HG02885 (cell line): ENCODE measurements at regions not wholly inside any gene's neighbourhood (a gene's known extent, or its start where the extent isn't known, plus 50 kb on each side); places are given as distances from the start of the nearest gene placed in this dataset.

Experiments
- ATAC-seq: cut with Tn5 transposase; IDR thresholded peaks from one replicate; pipeline ENCODE4 v1.9.1; 2021; ENCODE audit warnings: mild to moderate bottlenecking; ENCODE audit not compliant: unreplicated experiment, poor library complexity

DNA sequence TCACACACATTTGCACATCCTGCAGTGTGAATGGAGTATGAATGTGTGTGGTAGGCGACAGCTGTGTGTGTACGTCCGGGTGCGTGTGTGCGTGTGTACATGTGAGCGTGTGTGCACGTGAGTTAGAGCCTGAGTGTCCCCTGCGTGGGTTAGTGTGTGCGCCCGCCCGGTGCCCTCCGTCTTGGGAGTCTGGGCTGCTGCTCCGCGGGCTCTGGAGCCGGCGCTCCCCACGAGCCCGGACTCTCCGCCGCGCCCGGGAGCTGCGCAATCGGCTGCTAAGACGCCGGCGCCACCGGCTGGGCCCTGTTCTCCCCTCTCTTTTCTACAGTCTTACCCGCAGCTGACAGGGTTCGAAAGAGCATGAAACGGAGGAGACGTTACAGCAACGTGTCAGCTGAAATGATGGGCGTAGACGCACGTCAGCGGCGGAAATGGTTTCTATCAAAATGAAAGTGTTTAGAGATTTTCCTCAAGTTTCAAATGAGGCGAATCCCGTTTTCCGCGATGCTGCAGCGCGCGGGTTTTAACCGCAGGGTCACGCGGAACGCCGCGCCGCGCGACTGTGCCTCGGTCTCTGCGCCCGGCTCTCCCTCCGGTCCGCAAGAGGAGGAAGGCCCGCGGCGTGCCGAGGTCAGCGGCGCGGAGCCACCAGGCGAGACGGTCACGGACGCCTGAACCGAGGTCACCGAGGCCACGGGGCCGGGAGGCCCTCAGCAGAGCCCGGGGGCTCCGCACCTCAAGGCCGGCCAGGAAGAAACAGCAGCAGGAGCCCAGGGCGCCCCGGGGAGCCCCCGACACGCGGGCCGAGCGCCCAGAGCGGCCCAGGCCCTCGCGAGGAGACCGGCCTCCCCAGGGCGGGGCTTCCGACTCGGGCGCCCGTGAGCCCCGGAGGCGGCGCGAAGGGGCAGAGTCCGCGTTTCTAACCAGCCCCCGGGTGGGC lies 95.3 kb upstream of the BHLHE23 start:
- peak; percentile 47 for ATAC-seq

DNA sequence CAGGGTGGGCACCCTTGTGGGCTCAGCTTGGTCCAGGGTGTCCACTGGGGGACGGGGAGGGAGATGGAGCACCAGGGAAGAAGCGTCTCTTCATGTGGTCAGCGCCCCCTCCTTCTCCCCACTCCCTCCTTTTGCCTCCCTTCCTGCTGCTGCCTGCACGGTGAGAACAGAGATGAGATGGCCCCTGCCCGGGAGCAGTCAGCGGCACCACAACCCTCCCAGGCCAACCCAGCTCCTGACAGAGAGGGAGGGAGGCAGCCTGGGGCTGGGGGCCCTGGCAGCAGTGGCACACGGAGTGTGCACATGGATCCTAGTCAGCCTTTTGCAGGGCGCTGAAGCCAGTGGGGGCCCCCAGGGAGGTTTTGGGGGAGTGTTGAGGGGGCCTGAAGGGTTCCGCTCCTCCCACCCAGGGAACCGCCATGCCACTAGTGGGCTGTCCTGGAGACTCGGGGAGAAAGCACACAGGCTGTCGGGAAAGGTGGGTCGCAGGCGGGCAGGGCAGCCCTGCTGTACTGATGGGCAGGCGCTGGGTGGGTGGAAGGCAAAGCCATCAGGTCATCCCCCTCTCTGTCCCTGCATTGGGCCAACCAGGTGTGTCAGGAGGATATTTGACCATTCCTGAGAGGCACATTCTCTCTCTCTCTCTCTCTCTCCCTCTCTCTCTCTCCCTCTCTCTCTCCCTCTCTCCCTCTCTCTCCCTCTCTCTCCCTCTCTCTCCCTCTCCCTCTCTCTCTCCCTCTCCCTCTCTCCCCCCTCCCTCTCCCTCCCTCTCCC lies 94.3 kb upstream of the BHLHE23 start:
- no peak for ATAC-seq

DNA sequence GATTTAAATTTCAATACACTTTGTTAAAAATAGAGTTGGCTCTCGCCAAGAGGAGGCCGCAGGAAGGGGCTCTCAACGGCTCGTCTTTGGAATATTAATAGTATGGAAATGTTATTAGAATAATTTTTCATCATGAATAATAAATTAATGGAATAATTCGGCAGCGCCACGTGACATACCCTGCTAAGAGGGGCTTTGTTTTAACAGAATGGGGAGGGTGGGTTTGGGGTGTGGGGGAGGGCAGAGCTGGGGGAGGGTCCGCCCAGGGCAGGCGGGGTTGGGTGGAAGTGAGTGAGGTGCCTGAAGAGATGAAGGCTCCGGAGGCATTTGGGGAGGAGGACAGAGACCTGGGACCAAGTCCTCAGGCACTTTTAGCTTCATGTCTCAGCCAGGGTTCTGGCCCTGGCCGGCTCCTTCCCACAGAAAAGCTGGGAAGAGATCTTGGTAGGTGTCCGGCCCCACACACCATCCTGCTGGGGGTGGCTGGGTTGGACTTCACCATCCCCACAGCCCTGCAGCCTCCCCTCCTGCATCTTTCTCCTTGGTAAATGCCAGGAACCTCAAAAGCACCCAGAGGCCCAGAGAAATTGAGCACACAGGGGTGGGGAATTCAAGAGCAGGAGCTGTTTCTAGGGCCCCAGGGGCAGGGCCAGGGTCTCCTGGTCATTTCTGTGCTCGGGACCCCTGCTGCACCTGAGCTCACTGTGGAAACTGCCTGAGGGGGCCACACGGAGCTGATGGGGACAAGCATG lies 93.6 kb upstream of the BHLHE23 start:
- no peak for ATAC-seq

DNA sequence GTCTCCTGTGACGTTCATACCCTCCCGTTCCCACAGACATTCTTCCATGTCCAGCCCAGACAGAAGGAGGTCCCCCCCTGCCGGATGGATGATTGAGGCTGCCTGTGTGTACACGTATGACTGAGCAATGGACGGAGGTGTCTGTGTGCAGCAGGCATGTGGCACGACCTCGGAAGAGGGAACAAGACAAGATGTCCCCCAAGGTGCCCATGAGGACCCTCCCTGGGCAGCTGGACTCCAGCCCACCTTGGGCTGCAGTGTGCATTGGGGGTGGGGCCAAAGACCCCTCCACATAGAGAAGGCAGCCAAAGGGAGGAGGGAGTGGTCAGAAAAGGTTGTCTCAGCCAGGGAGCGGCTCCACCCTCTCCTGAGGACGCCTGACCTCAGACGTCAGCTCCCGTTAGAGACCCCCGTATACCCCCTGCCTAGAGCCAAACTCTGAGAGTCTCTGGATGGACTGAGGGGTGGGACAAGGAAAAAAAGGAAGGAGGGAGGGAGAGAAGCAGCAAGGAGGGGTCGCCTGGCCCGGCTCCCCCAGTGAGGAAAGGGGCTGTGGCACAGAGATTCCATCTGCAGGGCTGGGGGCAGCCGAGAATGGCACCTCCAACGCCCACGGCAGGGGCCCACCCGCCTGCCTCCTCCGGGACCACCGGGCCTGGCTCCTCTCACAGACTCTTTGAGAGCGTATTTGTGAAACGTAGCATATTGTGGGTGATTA lies 92.9 kb upstream of the BHLHE23 start:
- no peak for ATAC-seq

DNA sequence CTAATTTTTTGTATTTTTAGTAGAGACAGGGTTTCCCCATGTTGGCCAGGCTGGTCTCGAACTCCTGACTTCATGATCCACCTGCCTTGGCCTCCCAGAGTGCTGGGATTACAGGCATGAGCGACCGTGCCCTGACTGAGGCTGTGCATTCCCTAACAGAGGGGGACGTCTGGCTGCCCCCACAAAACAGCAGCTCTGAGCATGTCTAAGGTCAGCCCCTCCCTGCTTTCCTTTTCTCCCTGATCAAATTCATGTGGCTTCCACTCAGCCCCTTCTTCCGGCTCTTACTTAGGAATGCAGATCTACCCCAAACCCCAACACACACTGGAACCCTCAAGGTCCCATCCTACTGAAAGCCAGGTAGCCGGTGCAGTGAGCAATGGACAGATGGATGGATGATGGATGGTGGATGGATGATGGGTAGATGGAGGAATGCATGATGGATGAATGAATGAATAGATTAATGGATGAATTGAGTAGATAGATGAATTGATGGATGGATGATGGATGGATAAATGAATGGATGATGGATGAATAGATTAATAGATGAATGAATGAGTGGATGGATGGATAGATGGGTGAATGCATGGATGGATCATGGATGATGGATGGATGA lies 91.5 kb upstream of the BHLHE23 start:
- ATAC-seq = no peak

DNA sequence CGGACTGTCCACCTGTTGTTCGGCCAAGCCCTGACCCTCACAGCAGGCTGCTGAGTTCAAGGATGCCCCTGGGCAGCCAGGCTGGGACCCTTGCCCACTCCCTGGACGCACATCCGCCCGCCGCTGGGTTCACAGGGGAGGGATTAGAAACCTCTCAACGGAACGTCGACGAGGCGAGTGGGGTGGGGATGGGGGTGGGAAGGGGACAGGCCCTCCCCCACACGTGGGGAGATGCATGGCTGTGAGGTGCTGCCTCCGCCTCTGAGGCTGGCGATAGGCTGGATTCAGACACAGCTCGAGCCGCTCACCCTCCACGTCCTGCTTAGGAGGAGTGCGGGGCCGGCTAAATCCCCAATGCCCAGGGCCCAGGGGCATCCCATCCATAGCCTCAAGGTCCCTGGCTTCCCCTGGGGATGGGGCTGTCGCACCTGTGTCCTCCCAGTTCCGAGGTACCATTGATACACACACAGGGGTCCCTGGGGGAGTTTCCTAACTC lies 90.6 kb upstream of the BHLHE23 start:
- ATAC-seq = no peak

DNA sequence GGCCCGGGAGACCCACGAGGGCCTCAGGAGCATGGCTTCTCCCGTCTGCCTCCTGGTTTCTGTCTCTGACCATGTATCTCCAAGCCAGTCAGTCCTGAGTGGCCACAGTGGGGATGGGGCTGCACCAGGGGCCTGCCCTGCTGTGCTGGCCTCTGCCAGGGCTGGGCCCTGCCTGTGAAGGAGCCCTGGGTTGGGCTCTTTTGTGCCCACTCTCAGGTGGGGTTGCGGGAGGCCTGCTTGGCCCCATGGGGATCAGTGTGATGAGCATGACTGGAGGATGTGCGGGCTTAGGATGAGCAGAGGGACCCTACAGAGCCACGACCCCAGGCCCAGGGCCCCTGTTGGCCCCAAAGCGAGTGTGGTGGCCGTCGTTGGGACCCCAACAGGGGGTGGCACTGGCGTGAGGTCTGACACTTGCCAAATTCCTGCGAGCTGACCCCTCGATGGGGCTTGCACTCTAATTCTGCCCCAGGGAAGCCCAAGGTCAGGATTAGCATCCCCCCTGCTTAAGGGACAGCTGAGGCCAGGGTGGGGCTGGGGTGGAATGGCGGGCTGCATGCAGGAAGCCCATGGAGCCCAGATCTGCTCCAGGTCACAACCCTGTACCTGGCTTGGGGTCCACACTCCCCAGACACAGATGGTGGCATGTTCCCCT lies 90.0 kb upstream of the BHLHE23 start:
- ATAC-seq = no peak

DNA sequence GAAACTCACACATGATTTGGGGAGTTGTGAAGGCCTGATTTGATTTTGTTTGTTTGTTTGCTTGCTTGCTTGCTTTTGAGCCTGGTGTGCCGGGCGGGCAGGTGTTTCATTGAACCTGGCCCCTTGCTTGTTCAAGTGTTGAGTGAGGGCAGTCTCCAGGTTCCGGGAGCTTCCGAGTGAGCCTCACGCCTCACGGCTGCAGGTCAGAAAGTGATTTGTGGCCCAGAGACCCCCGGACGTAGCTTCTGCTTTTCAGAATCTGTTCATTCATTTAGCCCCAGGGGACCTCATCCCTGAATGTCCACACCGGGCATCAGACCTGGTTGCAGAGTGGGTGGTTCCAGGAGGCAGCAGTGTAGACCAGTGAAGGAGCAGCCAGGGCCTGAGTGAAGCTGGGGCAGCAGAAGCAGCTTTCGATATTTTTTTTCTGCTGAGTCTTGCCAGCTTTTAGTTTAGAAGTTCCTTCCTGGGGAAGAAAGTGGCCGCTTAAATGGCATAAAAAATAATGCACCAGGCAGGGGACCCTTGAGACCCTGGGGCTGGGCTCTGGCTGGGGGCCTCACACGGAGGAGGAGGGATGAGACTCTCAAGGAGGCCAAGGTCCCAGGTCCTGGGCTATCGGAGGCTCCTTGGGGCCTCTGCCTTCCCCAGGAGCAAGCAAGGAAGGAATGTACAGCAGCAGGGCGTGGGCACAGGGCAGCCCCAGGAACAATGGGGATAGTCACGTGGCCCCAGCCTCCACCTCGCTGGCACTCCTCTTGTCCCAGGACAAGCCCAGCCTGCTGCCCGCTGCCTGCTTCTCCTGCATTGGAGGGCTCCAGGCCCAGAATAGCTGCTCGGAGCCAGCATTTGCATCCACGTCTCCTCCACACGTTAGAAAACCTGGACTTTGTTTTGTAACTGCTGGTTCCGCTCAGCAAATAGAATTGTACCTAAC lies 89.2 kb upstream of the BHLHE23 start:
- no peak for ATAC-seq

DNA sequence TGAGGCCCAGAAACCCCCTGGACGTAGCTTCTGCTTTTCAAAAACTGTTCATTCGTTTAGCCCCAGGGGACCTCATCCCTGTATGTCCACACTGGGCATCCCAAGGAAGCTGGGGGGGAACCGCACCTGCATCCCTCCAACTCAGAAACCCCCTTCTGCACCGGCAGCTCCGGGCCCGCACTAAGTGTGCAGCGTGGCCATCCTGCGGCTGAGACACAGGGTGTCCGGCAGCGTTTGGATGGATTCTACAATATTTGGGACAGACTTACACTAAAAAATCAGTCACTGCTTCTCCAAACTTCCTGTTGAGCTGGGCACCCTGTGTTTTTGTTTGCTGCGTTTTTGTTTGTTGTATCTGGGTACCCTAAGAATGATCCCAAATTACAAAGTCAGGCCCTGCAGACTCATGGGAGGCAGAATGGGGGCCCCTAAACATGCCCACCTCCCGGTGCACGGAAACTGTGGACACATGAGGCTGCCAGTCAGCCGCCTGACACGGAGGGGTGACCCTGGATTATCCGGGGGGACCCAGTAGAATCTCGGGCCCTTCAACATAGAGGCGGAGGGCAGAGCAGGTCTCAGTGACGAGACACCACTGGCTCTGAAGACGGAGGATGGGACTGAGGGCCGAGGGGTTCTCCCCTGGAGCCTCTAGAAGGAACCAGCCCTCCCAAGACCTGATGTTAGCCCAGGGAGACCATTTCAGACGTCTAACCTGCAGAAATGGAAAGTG lies 88.2 kb upstream of the BHLHE23 start:
- ATAC-seq = no peak

DNA sequence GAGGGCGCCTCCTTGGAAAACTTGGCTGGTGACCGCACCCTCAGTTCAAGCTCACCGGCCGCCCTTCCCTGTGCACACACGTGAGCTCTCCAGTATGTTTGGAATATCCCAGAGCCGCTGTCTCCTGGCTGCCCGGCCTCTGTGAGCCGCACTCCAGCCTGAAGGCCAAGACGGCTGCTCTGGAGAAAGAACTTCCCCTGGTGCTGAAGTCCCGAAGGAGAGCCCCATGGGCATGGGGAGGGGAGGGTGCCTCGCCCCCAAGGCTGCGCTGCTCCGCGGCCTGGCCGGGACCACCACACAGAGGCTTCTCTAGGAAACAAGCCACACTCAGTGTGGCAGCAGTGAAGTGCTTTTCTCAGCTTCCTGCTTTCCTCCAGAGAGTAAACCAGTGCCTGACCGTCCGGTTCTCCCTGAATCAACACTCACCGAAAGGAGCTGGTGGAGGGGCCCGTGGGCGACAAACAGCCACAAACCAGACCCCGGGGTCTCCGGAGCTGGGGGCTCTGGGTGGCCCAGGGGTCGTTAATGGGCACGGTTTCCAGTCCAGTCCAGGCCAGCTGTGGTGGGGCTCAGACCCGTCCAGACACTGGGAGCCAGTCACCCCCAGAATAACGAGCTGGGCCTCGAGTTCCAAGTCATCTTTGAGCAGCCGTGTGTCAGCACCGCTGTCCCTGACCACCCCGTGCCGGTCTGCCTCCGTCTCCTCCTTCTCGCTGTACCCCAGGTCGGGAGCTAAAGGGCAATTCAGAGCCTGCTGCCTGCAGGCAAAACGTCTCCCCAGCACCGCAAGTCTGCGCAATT lies 87.4 kb upstream of the BHLHE23 start:
- ATAC-seq = no peak

DNA sequence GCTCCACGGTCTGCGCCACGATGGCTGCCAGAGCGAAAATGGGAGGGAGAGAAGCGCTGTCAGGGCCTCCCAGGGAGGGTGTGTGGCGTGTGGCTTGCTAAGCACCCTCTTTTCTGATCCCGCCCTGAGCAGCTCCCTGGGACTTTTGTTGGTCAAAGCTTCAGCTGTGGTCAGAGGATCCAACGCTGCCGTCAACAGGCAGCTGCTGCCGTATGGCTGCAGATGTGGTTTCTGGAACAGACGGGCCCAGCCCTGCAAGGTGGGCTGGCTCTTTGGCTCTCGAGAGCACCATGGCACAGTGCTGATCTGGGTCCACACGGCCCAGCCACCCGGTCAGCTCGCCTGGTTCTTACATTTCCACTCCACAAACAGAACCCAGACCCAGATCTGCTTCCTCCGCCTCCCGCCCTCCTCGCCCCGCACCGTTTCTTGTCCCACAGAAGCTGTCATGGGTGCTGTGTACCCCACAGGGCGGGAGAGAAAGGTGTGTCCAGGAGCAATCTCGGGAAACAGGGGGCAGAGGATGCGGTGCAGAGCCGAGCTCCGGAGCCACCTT lies 86.0 kb upstream of the BHLHE23 start:
- ATAC-seq = no peak

DNA sequence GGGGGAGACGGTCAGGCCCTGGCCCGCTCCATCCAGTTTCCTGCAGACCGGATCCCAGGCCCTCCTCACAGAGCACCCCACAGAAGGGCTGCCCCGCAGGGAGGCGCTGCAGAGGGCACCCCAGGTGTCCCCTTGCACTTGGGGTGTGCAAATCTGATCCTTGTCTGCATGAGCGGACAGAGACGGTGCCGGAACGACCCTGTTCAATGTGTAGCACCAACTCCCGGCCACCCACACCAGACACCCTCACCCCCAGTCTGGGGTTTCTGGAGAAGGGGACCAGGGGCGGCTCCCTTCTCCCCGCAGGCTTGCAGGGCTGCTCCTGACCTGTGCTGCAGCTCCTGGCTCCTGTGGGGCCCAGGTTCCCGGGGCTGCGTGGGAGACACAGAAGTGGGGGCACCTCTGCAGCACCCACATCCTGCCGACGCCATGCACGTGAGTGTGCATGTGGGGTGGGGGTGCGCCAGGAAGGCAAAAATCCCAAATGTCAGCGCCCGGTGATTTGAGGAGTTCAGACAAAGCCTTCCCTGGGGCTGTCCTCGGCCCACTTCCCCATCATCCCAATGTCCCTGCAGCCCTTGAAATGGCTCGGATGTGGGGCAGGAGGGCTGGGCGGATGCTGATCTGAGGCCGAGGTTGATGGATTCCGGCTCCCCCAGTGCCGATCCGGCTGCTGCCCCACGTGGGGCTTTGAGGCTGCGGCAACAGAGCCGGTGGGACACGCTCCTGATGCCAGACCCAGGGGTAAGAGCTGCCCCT lies 85.3 kb upstream of the BHLHE23 start:
- ATAC-seq = no peak

DNA sequence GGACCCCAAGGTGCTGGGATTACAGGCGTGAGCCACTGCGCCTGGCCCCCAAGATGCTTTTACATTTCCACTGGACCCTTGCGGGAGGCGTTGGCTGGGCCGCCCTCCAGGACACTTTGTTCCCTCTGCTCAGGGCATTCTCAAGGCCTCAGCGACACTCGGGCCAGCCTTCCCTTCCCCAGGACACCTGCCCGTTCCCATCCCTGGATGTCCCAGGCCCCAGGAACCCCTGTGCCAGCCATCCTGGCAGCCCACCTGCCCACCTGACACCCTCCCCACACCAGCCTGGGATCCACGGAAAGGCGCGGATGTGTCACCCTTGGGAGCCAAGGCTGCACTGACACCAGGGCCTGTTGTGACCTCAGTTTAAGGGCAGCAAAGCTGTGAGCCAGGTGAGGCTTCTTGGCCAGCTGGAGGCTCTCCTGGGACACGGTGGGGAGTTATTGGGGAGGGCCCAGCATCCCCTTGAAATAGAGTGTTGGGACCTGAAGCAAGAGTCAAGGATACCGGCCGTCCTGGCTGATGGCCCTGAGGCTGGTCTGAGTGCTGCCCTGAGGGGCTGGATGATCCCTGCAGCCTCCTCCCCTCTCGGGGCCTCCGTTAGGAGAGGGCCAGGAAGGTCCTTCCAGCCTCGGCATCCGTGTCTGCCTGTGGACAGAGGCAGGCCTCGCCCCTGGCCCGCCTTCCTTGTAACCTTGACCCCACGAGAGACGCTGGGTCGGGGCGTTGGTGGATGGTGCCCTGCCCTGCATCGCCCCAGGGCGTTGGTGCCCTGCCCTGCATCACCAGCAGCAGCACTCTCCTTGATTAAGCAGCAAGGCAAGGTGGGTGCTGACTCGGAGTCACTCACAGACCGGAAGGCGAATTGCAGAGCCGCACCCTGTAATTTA lies 84.2 kb upstream of the BHLHE23 start:
- no peak for ATAC-seq

DNA sequence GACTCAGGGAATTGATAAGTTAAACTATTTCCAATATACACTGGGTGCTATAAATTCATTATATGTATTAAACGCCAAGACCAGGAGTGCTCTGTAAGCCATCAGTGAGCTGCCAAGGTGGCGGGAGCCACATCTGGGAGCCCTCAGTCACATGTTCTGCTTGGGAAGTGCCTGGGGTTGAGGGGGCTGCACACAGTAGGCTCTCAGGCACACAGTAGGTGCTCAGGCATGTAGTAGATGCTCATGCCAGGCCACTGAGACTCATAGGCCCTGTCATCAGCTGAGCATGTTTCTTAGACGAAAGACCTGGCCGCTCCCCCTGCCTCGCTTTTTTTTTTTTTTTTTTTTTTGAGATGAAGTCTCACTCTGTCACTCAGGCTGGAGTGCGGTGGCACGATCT lies 83.3 kb upstream of the BHLHE23 start:
- no peak for ATAC-seq
